Smooth muscle cell of the brain vasculature (primary cell): ENCODE measurements at regions not wholly inside any gene's neighbourhood (a gene's known extent, or its start where the extent isn't known, plus 50 kb on each side); places are given as distances from the start of the nearest gene placed in this dataset.

Experiments
- DNase-seq: peaks from one replicate; pipeline ENCODE4 v3.0.0-alpha.2; 2012; ENCODE audit warnings: low read depth, low spot score

DNA sequence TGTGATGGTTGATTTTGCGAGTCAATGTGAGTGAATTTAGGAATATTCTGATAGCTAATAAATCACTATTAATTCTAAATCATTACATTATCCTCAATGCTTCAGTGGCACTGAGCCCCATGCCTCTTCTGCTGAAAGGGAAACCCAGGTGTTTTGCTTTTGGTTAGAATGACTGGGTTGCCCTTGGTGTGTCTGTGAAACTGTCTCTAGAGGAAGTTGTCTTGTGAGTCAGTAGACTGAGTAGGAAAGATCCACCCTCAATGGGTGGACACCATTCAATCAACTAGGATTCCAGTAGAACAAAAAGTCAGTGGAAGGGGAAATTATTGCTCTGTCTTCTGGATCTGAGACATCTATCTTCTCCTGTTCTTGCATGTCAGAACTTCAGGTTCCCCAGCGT is 472.4 kb downstream of the ANKRD7 start:
- DNase-seq, result no peak

- DNase-seq, result no peak
Measured at GRCh38 chr7:118699222-118699621, 474.7 kb downstream of the ANKRD7 start.

DNA sequence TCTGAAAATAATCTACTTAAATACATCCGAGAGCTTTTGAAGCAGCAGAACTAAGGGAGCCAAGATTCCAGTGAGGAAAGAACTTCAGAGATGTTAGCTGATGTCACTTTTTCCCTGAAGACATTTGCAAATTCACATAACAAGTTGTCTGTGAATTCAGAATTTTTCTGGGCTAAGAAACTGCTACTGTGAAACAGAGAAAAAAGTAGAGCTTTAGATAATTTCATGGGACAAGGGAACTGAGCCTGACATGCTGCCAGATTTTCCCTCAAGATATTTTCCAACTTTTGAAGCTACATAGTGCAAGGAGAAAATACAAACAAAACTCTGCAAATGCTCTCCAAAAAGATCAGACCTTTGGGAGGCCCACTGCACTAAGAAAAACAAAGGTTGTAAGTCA is 484.2 kb downstream of the ANKRD7 start:
- no peak for DNase-seq

GRCh38 chr7:118711688-118712087 is 487.2 kb downstream of the ANKRD7 start:
- no peak for DNase-seq

DNA sequence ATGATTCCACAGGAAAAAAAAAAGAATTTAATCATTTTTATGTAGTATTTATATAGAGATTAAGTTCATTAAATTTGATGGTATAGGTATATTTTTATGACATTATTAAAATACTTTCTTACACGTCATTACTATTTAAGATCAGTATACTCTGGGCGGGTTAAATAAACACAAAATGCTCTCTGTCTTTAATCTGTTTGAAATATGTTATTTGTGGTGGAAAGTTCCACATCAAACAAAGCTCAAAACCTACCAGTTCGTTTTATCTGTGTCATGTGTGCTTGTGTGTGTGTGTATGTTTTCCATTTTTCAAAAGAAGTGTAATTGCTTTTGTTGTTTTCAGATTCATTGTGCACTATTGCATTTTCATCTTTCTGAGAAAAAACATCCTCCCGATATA is 488.5 kb downstream of the ANKRD7 start:
- DNase-seq, result no peak

DNA sequence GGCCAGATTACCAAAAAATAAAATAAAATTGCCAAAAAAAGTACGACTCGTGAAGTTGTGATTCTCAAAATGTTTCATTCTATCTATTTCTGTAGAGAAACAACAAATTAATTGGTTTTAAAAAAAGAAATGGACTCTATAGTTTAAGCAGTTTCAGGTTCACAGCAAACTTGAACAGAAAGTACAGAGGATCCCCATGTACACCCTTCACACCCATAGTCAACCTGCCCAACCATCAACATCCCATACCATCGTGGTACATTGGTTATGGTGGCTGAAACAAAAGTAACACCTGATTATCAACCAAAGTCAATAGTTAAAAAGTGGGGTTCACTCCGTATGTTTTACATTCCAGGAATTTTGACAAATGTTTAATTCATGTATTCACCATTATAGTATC is 496.1 kb downstream of the ANKRD7 start:
- no peak for DNase-seq

DNA sequence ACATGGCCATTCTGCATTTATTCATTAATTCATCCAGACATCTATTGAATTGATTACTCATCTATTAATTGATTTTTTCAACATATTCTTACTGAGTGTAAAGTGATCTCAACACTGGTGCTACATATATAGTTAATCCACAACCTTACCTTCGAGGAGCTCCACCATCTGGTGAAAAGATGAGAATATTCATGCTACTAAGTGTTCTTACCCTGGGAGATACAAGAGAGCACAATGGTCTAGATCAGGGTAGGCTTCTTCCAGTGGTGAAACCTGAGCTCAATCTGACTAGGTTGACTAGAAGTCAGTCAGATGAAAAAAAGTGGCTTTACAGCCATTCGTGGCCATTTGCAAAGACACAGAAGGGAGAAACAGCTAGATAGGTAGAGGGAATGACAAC is 507.4 kb downstream of the ANKRD7 start:
- no peak for DNase-seq

GRCh38 chr7:118734541-118734940 is 510.0 kb downstream of the ANKRD7 start:
- DNase-seq, result no peak

- no peak for DNase-seq
Measured at GRCh38 chr7:118735441-118735840, 510.9 kb downstream of the ANKRD7 start.

- DNase-seq, result no peak
Measured at GRCh38 chr7:118737935-118738334, 513.4 kb downstream of the ANKRD7 start.

GRCh38 chr7:118745927-118746326 is 521.4 kb downstream of the ANKRD7 start:
- DNase-seq, result no peak

- no peak for DNase-seq
Measured at GRCh38 chr7:118747473-118747872, 523.0 kb downstream of the ANKRD7 start.

- no peak for DNase-seq
Measured at GRCh38 chr7:118753479-118753878, 529.0 kb downstream of the ANKRD7 start.

- DNase-seq, result no peak
Measured at GRCh38 chr7:118754608-118755007, 530.1 kb downstream of the ANKRD7 start.

DNA sequence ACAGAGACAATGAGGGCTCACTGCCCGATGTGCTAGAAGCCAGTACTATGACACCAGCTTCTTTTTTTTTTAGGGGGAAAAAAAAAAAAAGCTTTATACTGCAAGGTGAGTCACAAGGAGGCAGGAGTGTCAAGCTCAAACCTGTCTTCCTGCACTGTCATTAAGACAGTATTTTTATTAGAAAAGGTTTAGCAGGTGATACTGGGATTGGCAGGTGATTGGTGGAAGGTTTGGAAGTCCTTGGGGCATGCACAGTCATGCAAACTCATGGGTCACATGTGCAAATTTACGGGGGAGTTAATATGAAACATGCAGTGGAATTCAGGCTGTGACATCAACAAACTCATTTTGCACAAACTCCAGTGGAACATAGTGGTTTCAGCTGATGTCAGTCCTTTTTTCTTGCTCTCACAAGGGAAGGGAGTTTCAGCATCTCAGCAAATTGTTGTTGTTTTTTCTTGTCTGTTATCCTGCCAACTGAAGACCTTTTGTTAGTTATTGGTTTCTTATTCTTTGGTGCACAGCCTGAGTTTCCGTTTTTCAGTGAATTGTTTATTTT is 530.6 kb downstream of the ANKRD7 start:
- no peak for DNase-seq

DNA sequence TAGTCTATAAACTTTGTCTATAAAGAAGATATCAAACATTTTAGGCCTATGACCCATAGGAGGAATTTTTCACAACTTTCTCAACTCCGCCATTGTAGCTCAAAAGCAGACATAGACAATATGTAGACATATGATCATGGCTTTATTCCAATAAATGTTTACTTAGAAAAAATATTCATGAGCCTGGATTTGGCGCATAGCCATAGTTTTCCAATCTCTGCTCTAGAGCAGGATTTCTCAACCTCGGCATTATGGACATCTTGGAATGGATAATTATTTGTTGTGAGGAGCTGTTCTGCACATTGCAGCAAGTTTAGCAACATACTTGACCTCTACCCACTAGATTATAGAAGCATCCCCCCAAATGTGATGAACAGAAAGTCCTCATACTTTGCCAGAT is 532.6 kb downstream of the ANKRD7 start:
- DNase-seq, result no peak

- DNase-seq, result no peak
Measured at GRCh38 chr7:118758582-118758981, 534.1 kb downstream of the ANKRD7 start.

GRCh38 chr7:118759921-118760320 is 535.4 kb downstream of the ANKRD7 start:
- no peak for DNase-seq

DNA sequence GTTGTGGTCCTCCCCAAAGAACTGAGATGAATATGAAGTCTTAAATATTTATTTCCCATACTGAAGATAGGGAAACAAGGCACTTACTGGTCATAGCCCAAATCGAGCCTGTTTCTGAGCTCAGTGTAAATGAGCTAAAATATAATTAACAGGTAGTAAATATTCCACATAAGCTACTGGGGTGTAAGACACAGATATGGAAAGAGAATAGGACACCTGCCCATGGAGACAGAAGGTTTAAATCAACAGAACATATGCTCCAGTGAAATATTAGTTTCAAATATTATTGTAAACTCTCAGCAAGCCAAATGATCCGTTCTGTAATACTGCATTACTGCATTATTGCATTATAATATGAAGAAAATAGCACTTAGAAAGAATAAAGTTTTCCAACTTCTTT is 537.9 kb downstream of the ANKRD7 start:
- DNase-seq, result no peak

- DNase-seq, result no peak
Measured at GRCh38 chr7:118764221-118764620, 539.7 kb downstream of the ANKRD7 start.

DNA sequence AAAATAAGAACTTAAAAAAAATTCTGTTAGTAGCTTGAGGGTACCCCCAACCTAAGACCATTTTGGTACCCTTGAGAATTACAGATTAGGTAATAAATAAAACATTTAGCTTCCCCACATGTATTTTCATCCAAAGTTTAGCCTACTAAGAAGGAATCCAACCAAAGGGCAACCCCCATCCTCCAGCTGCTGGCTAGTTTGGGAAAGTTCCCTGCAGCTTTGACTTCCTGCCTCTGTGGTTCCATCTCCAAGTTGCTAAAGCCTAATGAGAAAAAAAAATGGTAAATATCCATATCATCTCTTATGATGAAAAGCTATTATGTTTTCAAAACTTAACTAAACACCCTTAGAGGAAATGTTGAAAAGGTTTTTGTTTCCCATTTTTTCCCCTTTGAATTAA is 547.2 kb downstream of the ANKRD7 start:
- DNase-seq, result peak; percentile 36

DNA sequence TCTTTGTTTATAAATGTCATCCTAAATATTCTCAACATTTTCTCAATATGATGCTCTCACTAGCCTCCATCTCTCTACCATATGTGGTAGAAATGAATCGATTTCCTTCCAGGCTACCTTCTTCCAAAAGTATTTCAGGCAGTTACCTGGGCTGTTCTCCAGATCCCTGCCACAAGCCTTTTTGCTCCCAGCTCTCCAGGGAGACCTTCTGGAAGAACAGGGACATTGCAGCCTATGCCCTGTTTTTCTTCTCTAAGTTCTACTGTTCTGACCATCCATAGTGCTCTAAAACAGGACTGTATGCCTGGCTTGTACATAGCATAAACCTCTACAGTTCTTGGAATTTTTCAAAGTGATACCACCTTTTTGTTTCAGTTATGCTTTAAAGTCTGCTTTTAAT is 552.8 kb downstream of the ANKRD7 start:
- DNase-seq, result no peak

- no peak for DNase-seq
Measured at GRCh38 chr7:118792682-118793081, 568.2 kb downstream of the ANKRD7 start.

- no peak for DNase-seq
Measured at GRCh38 chr7:118793582-118793981, 569.1 kb downstream of the ANKRD7 start.
